ENCODE measurements at regions not wholly inside any gene's neighbourhood (a gene's known extent, or its start where the extent isn't known, plus 50 kb on each side); places are given as distances from the start of the nearest gene placed in this dataset.

- no peak for DNase-seq
Observed at GRCh38 chr1:57984277-57984676, 560.4 kb upstream of the DAB1 start.

GRCh38 chr1:57983441-57983840 lies 559.6 kb upstream of the DAB1 start:
- DNase-seq: no peak

GRCh38 chr1:57982852-57983251 lies 559.0 kb upstream of the DAB1 start:
- no peak for DNase-seq

- no peak for DNase-seq
Observed at GRCh38 chr1:57976216-57976615, 552.4 kb upstream of the DAB1 start.

GRCh38 chr1:57968321-57968720 lies 544.5 kb upstream of the DAB1 start:
- no peak for DNase-seq

- no peak for DNase-seq
Observed at GRCh38 chr1:57966751-57967406, 543.0 kb upstream of the DAB1 start.

GRCh38 chr1:57966340-57966739 lies 542.5 kb upstream of the DAB1 start:
- DNase-seq: no peak

GRCh38 chr1:57963581-57963980 lies 539.7 kb upstream of the DAB1 start:
- DNase-seq: no peak

GRCh38 chr1:57959531-57960241 lies 535.8 kb upstream of the DAB1 start:
- DNase-seq: no peak

- DNase-seq: no peak
Observed at GRCh38 chr1:57957576-57957975, 533.7 kb upstream of the DAB1 start.

- no peak for DNase-seq
Observed at GRCh38 chr1:57951390-57951789, 527.5 kb upstream of the DAB1 start.

GRCh38 chr1:57949168-57949567 lies 525.3 kb upstream of the DAB1 start:
- DNase-seq: no peak

GRCh38 chr1:57947471-57947870 lies 523.6 kb upstream of the DAB1 start:
- DNase-seq: no peak

GRCh38 chr1:57945045-57945444 lies 521.2 kb upstream of the DAB1 start:
- no peak for DNase-seq

- no peak for DNase-seq
Observed at GRCh38 chr1:57943365-57943764, 519.5 kb upstream of the DAB1 start.

GRCh38 chr1:57934745-57935144 lies 510.9 kb upstream of the DAB1 start:
- no peak for DNase-seq

- no peak for DNase-seq
Observed at GRCh38 chr1:57927003-57927402, 503.1 kb upstream of the DAB1 start.

GRCh38 chr1:57926025-57926552 lies 502.2 kb upstream of the DAB1 start:
- DNase-seq: no peak

GRCh38 chr1:57925226-57925625 lies 501.4 kb upstream of the DAB1 start:
- DNase-seq: no peak

GRCh38 chr1:57922130-57922529 lies 498.3 kb upstream of the DAB1 start:
- DNase-seq: no peak

GRCh38 chr1:57916041-57916440 lies 492.2 kb upstream of the DAB1 start:
- DNase-seq: no peak

GRCh38 chr1:57911427-57911826 lies 487.6 kb upstream of the DAB1 start:
- no peak for DNase-seq

- no peak for DNase-seq
Observed at GRCh38 chr1:57910782-57911181, 486.9 kb upstream of the DAB1 start.

GRCh38 chr1:57910305-57910704 lies 486.4 kb upstream of the DAB1 start:
- no peak for DNase-seq
